Right atrium auricular region (tissue), 2 donors: ENCODE measurements at regions not wholly inside any gene's neighbourhood (a gene's known extent, or its start where the extent isn't known, plus 50 kb on each side); places are given as distances from the start of the nearest gene placed in this dataset.

Experiments
- DNase-seq: peaks from one replicate; pipeline ENCODE4 v3.0.0-alpha.2; 2019; ENCODE audit warnings: low spot score
- H3K27ac ChIP-seq, 2 donors: fragments of 200-600 bp; sonication (generic); 1 replicate in 1 of 2; 2 replicates in 1 of 2; pipeline ENCODE4 v1.5.1; 2016 to 2019
- H3K27me3 ChIP-seq, 2 donors: fragments of 200-600 bp; sonication (generic); one replicate each; pipeline versions ENCODE4 v1.5.1 to v1.6.0; 2017 to 2019
- H3K36me3 ChIP-seq: fragments of 200-600 bp; sonication (generic); one replicate; pipeline ENCODE4 v1.5.1; 2016
- H3K4me1 ChIP-seq, 2 donors: fragments of 200-600 bp; sonication (generic); one replicate each; pipeline versions ENCODE4 v1.5.1 to v1.6.0; 2017 to 2019
- H3K4me3 ChIP-seq, 2 donors: fragments of 200-600 bp; sonication (generic); 1 replicate in 1 of 2; 2 replicates in 1 of 2; pipeline ENCODE4 v1.5.1; 2017 to 2019; ENCODE audit warnings: mild to moderate bottlenecking in 1 of 2, moderate library complexity in 1 of 2
- H3K9me3 ChIP-seq, 2 donors: fragments of 200-600 bp; sonication (generic); one replicate each; pipeline ENCODE4 v1.5.1; 2019
- TF ChIP-seq, protein P1 (sequence below), 2 donors: fragments of 200-600 bp; sonication (generic); IDR thresholded peaks; one replicate each; pipeline ENCODE4 v1.5.1; 2019; ENCODE audit warnings: antibody characterized with exemption in 2 of 2

DNA sequence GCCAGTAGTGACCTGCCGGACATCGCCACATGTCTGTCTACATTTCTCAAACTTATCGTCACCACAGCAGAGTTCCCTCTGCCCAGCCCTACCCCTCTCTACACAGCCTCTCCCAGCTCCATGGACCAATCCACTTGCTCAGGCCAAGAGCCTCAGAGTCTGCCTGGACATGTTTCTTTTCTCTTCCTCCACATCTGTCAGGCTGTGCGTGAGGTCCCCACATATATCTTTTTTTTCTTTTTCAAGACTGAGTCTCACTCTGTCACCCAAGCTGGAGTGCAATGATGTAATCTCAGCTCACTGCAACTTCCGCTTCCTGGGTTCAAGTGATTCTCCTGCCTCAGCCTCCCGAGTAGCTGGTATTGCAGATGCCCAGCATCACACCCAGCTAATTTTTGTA lies 62.7 kb upstream of the GGTA1 start:
- H3K9me3 ChIP-seq: no peaks in the 10 kb centered on the region
- DNase-seq: no peak
- no peaks in the 10 kb centered on the region for H3K36me3 ChIP-seq
- no peak overlapping the region for H3K4me3 ChIP-seq
- no peak overlapping the region for H3K27ac ChIP-seq
- TF ChIP-seq, protein P1, sequence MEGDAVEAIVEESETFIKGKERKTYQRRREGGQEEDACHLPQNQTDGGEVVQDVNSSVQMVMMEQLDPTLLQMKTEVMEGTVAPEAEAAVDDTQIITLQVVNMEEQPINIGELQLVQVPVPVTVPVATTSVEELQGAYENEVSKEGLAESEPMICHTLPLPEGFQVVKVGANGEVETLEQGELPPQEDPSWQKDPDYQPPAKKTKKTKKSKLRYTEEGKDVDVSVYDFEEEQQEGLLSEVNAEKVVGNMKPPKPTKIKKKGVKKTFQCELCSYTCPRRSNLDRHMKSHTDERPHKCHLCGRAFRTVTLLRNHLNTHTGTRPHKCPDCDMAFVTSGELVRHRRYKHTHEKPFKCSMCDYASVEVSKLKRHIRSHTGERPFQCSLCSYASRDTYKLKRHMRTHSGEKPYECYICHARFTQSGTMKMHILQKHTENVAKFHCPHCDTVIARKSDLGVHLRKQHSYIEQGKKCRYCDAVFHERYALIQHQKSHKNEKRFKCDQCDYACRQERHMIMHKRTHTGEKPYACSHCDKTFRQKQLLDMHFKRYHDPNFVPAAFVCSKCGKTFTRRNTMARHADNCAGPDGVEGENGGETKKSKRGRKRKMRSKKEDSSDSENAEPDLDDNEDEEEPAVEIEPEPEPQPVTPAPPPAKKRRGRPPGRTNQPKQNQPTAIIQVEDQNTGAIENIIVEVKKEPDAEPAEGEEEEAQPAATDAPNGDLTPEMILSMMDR (IDR thresholded peaks at IDR 0.05): no peak
- no peaks in the 10 kb centered on the region for H3K27me3 ChIP-seq
- H3K4me1 ChIP-seq: peaks cover 0 to 32% of the 10 kb centered on the region in 2 donors

DNA sequence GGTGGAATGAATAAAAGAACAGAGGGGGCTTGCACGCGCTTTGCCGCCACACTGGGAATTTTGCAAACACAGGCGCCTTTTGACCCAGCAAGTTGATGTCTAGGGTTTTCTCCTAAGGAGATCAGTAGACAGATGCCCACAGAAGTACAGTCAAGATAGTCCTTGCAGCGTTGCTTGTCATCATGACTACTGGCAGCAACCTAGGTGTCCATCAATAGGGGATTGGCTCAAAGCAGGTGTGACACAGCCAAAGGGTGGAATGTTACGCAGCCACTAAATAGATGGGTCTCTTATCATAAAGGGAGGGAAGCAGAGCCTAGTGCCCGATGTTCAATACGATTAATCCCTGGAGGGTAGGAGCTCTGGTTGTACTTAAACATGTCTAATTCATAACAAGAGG lies 63.8 kb upstream of the GGTA1 start:
- DNase-seq: no peak
- TF ChIP-seq, protein P1 (IDR thresholded peaks at IDR 0.05): no peak

DNA sequence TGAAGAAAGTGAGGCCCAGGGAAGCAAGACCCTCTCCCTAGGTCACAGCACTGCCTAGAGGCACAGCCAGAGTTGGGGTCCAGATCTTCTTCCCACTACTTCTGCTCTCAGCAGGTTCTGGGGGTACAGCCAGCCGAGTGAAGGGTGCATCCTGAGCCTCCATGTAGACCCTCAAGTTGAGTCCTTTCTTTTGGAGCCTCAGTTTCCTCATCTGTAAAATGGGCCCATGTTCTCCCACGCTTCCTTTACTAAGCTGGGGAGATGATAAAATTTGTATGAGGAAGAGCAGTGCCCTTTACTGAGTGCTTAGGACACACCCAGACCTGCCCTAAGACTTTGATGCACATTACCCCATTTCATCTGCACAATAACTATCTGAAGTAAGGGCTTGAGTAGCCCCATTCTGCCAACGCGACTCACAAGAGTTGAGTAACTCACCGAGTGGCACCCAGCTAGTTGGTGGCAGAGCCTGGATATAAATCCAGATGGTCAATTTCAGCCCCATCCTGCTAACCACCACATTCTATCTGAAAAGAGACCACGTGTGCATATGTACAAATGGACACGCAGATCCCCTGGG lies 64.3 kb upstream of the GGTA1 start:
- no peaks in the 10 kb centered on the region for H3K9me3 ChIP-seq
- no peak overlapping the region for H3K4me3 ChIP-seq
- no peak for DNase-seq
- peaks cover 0 to 32% of the 10 kb centered on the region in 2 donors for H3K4me1 ChIP-seq
- no peaks in the 10 kb centered on the region for H3K36me3 ChIP-seq
- H3K27ac ChIP-seq: no peak overlapping the region
- H3K27me3 ChIP-seq: no peaks in the 10 kb centered on the region
- TF ChIP-seq, protein P1 (IDR thresholded peaks at IDR 0.05): no peak

More for the DNA sequence above, 63.8 kb upstream of the GGTA1 start:
- no peaks in the 10 kb centered on the region for H3K36me3 ChIP-seq
- H3K27me3 ChIP-seq: no peaks in the 10 kb centered on the region
- no peaks in the 10 kb centered on the region for H3K9me3 ChIP-seq
- H3K4me3 ChIP-seq: no peak overlapping the region
- no peak overlapping the region for H3K27ac ChIP-seq
- H3K4me1 ChIP-seq: peaks cover 0 to 32% of the 10 kb centered on the region in 2 donors

DNA sequence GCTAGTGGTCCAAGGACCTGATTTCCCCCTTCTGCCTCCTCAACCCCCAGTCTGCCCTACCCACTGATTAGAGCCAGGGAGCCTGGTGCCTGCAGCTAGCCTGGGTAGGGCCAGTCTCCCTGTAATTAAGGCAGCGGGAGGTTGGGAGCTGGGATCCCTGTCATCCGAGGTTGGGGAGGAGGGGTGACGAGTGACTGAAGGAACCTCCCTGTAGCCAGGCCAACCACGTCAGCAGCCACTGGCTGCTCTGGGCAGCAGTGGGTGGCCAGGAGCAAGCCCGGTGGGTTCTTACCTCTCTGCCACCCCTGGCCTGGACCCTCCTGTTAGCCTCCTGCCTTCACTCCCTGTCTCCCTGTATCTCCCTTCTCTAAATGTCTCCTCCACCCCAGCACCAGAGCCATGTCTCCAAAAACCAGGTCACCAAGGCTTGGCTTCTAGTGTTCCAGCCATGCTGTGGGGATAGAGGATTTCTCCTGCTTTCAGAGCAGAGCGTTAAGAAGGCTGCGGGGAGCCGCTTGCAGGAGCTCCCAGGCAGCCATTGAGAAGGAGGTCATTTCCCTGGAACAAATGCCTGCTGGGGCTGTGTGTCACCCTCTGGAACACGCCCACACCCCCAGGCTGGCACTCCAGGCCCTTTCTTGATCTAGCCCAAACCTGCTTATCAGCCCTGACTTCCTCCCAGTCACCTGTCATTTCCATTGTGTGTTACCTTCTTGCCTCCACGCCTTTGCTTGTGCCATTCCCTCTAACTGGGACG lies 65.0 kb upstream of the GGTA1 start:
- H3K36me3 ChIP-seq: no peaks in the 10 kb centered on the region
- no peak overlapping the region for H3K27ac ChIP-seq
- H3K27me3 ChIP-seq: no peaks in the 10 kb centered on the region
- H3K9me3 ChIP-seq: no peaks in the 10 kb centered on the region
- no peak overlapping the region for H3K4me3 ChIP-seq
- TF ChIP-seq, protein P1 (IDR thresholded peaks at IDR 0.05): no peak
- H3K4me1 ChIP-seq: peaks cover 0 to 38% of the 10 kb centered on the region in 2 donors
- DNase-seq: no peak

DNA sequence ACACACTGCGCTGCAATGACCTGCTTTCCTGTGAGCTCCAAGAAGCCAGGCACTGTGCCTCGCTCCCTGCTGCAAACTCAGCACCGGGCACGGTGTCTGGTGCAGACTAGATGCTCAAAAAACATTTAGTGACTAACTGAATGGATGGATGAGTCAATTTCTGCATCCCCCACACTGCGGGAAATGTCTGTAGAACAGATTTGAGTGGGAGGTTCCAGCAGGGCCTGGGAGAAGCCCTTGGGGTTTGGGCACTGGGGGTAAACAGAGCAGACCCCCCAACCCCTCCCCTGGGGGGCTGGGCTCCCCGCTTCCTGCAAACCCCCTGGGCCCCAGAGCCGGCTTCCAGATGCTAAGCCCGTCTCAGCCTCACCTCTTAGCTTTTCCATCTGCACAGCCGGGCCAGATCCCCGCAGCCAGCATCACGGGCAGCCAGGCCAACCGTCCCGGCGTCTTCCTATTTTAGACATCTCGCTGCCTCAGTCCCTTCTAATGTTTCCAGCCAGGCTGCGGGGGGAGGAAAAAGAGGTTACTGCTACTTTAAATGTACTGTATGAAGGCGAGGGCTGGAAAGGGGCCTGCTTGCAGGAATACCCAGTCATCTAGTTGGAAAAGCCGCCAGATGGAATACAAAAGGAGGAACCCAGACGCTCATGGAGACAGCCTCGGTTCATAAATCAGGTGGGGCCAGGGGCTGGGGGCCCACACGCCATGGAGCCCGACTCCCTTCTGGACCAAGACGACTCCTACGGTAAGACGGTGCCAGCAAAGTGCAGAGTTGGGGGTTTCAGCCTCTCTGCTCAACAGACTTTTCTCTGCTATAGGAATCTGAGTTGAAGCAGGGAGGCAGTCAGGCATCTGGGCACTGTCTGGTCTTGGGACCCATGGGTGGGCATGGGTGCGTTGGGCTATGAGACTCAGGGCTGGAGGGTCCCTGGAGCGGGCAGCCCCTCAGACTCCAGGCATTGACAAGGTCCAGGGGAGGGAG lies 67.1 kb upstream of the GGTA1 start:
- Histone ChIP-seq H3K27me3 (no peaks in the 10 kb centered on the region), H3K4me3 (peak overlapping the region; percentile 36 to 49), H3K4me1 (peaks cover 0 to 38% of the 10 kb centered on the region in 2 donors), H3K36me3 (no peaks in the 10 kb centered on the region), H3K9me3 (no peaks in the 10 kb centered on the region), H3K27ac (peak overlapping the region; percentile 78 to 84)
- peak; percentile 72 for DNase-seq
- TF ChIP-seq, protein P1 (IDR thresholded peaks at IDR 0.05): no peak
